Esophagus muscularis mucosa (tissue), 4 donors: ENCODE measurements at regions not wholly inside any gene's neighbourhood (a gene's known extent, or its start where the extent isn't known, plus 50 kb on each side); places are given as distances from the start of the nearest gene placed in this dataset.

Experiments
- EP300 ChIP-seq: sonication (generic); formaldehyde crosslinking; IDR thresholded peaks from one replicate; pipeline ENCODE4 v1.6.1; 2017; ENCODE audit warnings: antibody characterized with exemption
- POLR2A ChIP-seq: fragments of 450-650 bp; IDR thresholded peaks from one replicate; pipeline ENCODE4 v1.6.1; 2017; ENCODE audit warnings: antibody characterized with exemption, moderate library complexity, mild to moderate bottlenecking, low read depth
- TF ChIP-seq, protein P1 (sequence below), 3 experiments: fragments of 200-600 bp in 2 of 3; fragments of 450-650 bp in 1 of 3; sonication (generic) in 2 of 3; IDR thresholded peaks; one replicate each; pipeline ENCODE4 v1.5.1; 2017 to 2019; ENCODE audit warnings: antibody characterized with exemption in 3 of 3, mild to moderate bottlenecking in 2 of 3, moderate library complexity in 1 of 3

- no peak for TF ChIP-seq POLR2A
- TF ChIP-seq, protein P1, sequence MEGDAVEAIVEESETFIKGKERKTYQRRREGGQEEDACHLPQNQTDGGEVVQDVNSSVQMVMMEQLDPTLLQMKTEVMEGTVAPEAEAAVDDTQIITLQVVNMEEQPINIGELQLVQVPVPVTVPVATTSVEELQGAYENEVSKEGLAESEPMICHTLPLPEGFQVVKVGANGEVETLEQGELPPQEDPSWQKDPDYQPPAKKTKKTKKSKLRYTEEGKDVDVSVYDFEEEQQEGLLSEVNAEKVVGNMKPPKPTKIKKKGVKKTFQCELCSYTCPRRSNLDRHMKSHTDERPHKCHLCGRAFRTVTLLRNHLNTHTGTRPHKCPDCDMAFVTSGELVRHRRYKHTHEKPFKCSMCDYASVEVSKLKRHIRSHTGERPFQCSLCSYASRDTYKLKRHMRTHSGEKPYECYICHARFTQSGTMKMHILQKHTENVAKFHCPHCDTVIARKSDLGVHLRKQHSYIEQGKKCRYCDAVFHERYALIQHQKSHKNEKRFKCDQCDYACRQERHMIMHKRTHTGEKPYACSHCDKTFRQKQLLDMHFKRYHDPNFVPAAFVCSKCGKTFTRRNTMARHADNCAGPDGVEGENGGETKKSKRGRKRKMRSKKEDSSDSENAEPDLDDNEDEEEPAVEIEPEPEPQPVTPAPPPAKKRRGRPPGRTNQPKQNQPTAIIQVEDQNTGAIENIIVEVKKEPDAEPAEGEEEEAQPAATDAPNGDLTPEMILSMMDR (IDR thresholded peaks at IDR 0.05), result no peak
- no peak for TF ChIP-seq EP300
Observed at GRCh38 chr6:84358581-84358980, 131.1 kb upstream of the CEP162 start.
